Testis (tissue), 2 donors: ENCODE measurements at regions not wholly inside any gene's neighbourhood (a gene's known extent, or its start where the extent isn't known, plus 50 kb on each side); places are given as distances from the start of the nearest gene placed in this dataset.
"Not testable (repeated sequence)": the region's sequence is repeated elsewhere in the genome, so short reads cannot be mapped to it uniquely, and the experiment has no call there.

ENCODE experiments used
- DNase-seq: peaks from one replicate; pipeline ENCODE4 v3.0.0-alpha.2; 2019
- H3K27ac ChIP-seq, 2 donors: fragments of 200-600 bp; sonication (generic); one replicate each; pipeline ENCODE4 v1.5.1; 2019
- H3K27me3 ChIP-seq: fragments of 200-600 bp; sonication (generic); one replicate; pipeline ENCODE4 v1.5.1; 2019
- H3K36me3 ChIP-seq: fragments of 200-600 bp; sonication (generic); one replicate; pipeline ENCODE4 v1.5.1; 2017; ENCODE audit warnings: low read depth; ENCODE audit errors: missing control alignments
- H3K4me1 ChIP-seq: fragments of 200-600 bp; sonication (generic); one replicate; pipeline ENCODE4 v1.5.1; 2019
- H3K4me3 ChIP-seq, 2 donors: fragments of 200-600 bp; sonication (generic); one replicate each; pipeline ENCODE4 v1.5.1; 2017 to 2019
- H3K9me3 ChIP-seq: fragments of 200-600 bp; sonication (generic); one replicate; pipeline ENCODE4 v1.5.1; 2017
- CTCF ChIP-seq, 3 experiments: fragments of 450-650 bp in 2 of 3; fragments of 200-600 bp in 1 of 3; sonication (generic) in 1 of 3; IDR thresholded peaks; one replicate each; pipeline ENCODE4 v1.5.1; 2016 to 2019; ENCODE audit warnings: antibody characterized with exemption in 3 of 3, mild to moderate bottlenecking in 2 of 3, moderate library complexity in 1 of 3
- POLR2A ChIP-seq: fragments of 450-650 bp; IDR thresholded peaks from one replicate; pipeline ENCODE4 v1.6.1; 2017; ENCODE audit warnings: antibody characterized with exemption, mild to moderate bottlenecking, moderate library complexity
- WGBS, 2 donors: methylation state at CpG; one replicate each; pipeline ENCODE4 v1.1.5; 2018; 5-methylcytosine and 5-hydroxymethylcytosine counted together
- intact Hi-C: fragments of 100-400 bp; cut with DNase I; formaldehyde crosslinking; loops from one replicate; pipeline ENCODE4 v1.15.1; 2023; ENCODE audit warnings: low total_unique reads

GRCh38 chr7:6990426-6991152, 164.5 kb upstream of the CCZ1B start:
- DNase-seq, H3K27ac ChIP-seq, H3K4me1 ChIP-seq, H3K9me3 ChIP-seq, intact Hi-C loops, H3K4me3 ChIP-seq, H3K27me3 ChIP-seq, H3K36me3 ChIP-seq: not testable (repeated sequence)
- 69 to 75% methylated on average over 7 of the region's 7 CpGs for WGBS, 2 donors

- 51 to 61% methylated on average over 13 of the region's 13 CpGs for WGBS, 2 donors
- H3K36me3 ChIP-seq, H3K27ac ChIP-seq, H3K4me1 ChIP-seq, H3K9me3 ChIP-seq, DNase-seq, H3K4me3 ChIP-seq, intact Hi-C loops, H3K27me3 ChIP-seq: not testable (repeated sequence)
Observed at GRCh38 chr7:6991169-6991611, 165.1 kb upstream of the CCZ1B start.

GRCh38 chr7:6991686-6992085, 165.6 kb upstream of the CCZ1B start:
- DNase-seq, H3K27me3 ChIP-seq: not testable (repeated sequence)
- 37 to 42% methylated on average over 6 to 12 of the region's 12 CpGs for WGBS, 2 donors

GRCh38 chr7:6992133-6992532, 166.1 kb upstream of the CCZ1B start:
- H3K4me3 ChIP-seq, H3K4me1 ChIP-seq, intact Hi-C loops, H3K36me3 ChIP-seq, DNase-seq, H3K9me3 ChIP-seq, H3K27me3 ChIP-seq, H3K27ac ChIP-seq: not testable (repeated sequence)
- WGBS, 2 donors: 29 to 46% methylated on average over 11 of the region's 11 CpGs

More at GRCh38 chr7:6991686-6992085, 165.6 kb upstream of the CCZ1B start:
- intact Hi-C loops, H3K9me3 ChIP-seq, H3K27ac ChIP-seq, H3K4me3 ChIP-seq, H3K36me3 ChIP-seq, H3K4me1 ChIP-seq: not testable (repeated sequence)

GRCh38 chr7:6995026-6995425, 169.0 kb upstream of the CCZ1B start:
- H3K4me3 ChIP-seq, intact Hi-C loops, H3K27me3 ChIP-seq, H3K4me1 ChIP-seq, DNase-seq, H3K9me3 ChIP-seq, H3K36me3 ChIP-seq, H3K27ac ChIP-seq: not testable (repeated sequence)
- 84 to 90% methylated on average over 16 of the region's 16 CpGs for WGBS, 2 donors

GRCh38 chr7:6995493-6996289, 169.6 kb upstream of the CCZ1B start:
- H3K27ac ChIP-seq, DNase-seq: not testable (repeated sequence)

GRCh38 chr7:6999067-6999666, 173.1 kb upstream of the CCZ1B start:
- H3K27ac ChIP-seq, H3K4me1 ChIP-seq, intact Hi-C loops, DNase-seq, H3K27me3 ChIP-seq, H3K36me3 ChIP-seq, H3K9me3 ChIP-seq, H3K4me3 ChIP-seq: not testable (repeated sequence)
- WGBS, 2 donors: 78 to 87% methylated on average over 5 of the region's 5 CpGs

More at GRCh38 chr7:6995493-6996289, 169.6 kb upstream of the CCZ1B start:
- H3K27me3 ChIP-seq, H3K36me3 ChIP-seq, intact Hi-C loops, H3K4me1 ChIP-seq, H3K4me3 ChIP-seq, H3K9me3 ChIP-seq: not testable (repeated sequence)
- WGBS, 2 donors: 56 to 61% methylated on average over 7 of the region's 7 CpGs

GRCh38 chr7:7002418-7003062, 176.5 kb upstream of the CCZ1B start:
- no peaks in the 10 kb centered on the region for H3K27me3 ChIP-seq
- no peaks in the 10 kb centered on the region for H3K4me1 ChIP-seq
- DNase-seq: no peak
- TF ChIP-seq POLR2A (no peak), CTCF (IDR thresholded peaks at IDR 0.05) (no peak)
- H3K27ac ChIP-seq: no peak overlapping the region
- intact Hi-C loops: no loop called here
- no peaks in the 10 kb centered on the region for H3K36me3 ChIP-seq
- no peaks in the 10 kb centered on the region for H3K9me3 ChIP-seq
- H3K4me3 ChIP-seq: no peak overlapping the region
- 66 to 78% methylated on average over 2 of the region's 2 CpGs for WGBS, 2 donors
